HG03060 (cell line): ENCODE measurements at regions not wholly inside any gene's neighbourhood (a gene's known extent, or its start where the extent isn't known, plus 50 kb on each side); places are given as distances from the start of the nearest gene placed in this dataset.

Source experiments
- ATAC-seq: cut with Tn5 transposase; IDR thresholded peaks from one replicate; pipeline ENCODE4 v1.9.1; 2021; ENCODE audit warnings: low read depth, moderate number of reproducible peaks; ENCODE audit not compliant: unreplicated experiment

- ATAC-seq = no peak
Measured at GRCh38 chr12:77163074-77164038, 98.0 kb upstream of the E2F7 start.

DNA sequence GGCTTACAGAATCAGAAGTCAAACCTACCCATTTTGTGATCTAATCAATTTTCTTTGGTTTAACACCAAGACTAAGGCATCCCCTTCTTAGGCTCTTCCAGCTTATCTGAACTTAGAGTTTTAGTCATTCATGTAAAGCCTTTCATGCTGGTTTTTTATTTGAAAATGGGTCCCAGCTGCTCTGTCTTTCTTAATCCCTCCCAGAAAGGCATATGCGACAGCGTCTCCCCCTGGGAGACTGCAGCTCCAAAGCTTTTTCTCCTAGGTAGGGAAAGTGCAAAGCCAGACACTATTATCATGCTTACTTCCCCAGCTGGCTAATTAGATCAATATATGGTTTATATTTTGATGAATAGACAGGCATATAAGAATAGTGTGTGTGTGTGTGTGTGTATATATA lies 96.6 kb upstream of the E2F7 start:
- no peak for ATAC-seq

DNA sequence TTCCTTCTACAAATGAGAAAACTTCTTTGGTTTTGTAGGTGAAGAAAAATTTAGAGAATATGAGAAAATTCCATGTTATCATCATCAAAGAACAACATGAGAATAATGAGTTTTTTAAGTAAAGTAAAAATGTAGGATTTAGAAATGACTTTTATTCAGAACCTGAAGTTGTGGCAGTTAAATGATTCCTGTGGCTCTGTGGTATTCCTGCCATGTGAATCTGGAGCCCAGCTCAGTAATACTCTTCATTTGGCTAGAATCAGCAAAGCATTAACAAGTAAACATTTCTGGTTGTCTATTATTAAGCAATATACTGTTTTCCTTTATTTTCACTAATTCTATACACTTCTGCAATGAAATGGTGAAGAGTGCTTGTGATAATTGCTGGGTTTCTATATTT lies 95.6 kb upstream of the E2F7 start:
- no peak for ATAC-seq

GRCh38 chr12:77153706-77154105 lies 88.3 kb upstream of the E2F7 start:
- ATAC-seq = no peak

DNA sequence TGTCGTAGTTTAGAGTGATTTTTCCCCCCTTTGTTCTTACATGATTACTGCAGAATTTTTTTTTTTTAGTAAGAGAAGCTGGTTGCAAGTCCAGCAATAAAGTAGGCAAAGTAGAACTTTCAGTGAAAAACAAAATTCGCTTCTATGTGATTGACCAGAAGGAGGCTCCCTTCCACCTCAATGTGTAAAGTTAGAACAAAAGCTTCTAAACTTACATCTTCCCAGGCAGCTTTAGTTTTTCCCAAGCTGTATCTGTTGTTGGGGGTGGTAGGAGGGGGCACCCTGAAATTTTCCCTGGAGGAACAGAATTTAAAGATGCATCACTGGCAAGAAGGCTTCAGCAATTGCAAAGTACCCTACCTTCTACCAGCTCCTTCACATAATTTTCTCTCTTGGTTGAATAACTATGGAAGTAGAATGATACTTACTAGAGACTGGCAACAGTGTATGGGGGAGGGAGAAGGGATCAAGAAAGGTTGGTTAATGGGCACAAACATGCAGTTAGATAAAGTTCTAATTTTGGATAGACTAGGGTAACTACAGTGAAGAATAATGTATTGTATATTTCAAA lies 87.3 kb upstream of the E2F7 start:
- ATAC-seq = no peak

GRCh38 chr12:77151030-77151429 lies 85.7 kb upstream of the E2F7 start:
- ATAC-seq = no peak

GRCh38 chr12:77133566-77133965 lies 68.2 kb upstream of the E2F7 start:
- no peak for ATAC-seq

- ATAC-seq = no peak
Measured at GRCh38 chr12:77131977-77132490, 66.7 kb upstream of the E2F7 start.

DNA sequence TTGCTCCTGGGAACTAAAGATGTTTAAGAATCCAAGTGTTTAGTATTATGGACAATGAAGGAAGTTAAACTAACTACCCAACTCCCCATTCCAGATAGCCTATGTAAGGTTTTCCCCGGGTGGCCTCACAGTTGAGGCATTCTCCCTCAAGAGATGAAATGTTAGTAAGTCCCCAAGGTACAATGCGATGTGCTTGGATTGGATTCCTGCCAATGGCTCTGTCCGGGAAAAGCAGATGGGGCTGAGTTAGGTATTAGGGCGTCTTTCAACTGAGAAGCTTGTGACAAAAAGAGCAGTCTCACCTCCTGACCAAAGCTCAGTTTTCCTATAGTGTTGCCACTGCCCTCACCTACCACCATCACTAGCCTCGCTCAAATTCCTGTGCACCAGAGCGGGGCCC lies 64.8 kb upstream of the E2F7 start:
- ATAC-seq = no peak

- no peak for ATAC-seq
Measured at GRCh38 chr12:77124767-77125166, 59.4 kb upstream of the E2F7 start.

GRCh38 chr12:77122661-77123060 lies 57.3 kb upstream of the E2F7 start:
- no peak for ATAC-seq

GRCh38 chr12:77122236-77122635 lies 56.9 kb upstream of the E2F7 start:
- no peak for ATAC-seq

DNA sequence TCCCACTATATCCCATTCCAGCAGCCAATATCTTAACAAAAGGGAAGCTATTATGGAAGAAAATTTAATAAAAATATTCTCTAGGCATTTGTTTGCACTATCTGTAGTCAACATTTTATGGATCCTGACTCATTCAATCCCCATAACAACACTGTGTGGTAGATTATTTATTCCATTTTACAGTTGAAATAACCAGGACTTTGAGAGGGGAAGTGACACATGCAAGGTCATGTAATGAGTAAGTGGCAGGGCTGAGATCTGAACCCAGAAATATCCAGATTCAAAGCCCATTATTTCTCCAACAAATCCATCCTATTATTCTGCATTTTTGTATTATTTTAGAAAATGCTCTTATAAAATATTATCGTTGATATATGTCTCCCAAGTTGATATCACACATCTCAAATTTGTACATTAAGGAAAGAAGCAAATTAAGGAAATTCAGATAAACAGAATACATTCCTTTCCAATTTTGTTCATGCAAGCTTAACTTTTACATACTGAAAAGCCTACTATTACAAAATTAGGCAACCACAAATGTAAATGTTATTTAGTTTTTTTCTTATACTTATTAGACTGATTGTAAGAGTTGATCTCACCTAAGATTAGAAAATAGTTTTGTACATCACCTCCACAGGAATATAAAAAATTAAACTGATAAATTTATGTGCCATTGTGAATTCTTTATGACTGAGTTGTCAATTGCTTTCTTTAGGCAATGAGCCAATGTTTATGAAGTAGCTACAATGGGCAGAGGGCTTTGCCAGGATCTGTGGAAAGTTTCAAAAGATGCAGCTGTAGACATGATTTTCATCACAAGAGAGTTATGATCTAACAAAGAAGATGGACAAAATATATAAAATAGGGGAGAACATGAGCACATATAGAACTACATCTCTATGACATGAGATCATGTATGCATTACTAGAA lies 55.1 kb upstream of the E2F7 start:
- ATAC-seq = no peak

DNA sequence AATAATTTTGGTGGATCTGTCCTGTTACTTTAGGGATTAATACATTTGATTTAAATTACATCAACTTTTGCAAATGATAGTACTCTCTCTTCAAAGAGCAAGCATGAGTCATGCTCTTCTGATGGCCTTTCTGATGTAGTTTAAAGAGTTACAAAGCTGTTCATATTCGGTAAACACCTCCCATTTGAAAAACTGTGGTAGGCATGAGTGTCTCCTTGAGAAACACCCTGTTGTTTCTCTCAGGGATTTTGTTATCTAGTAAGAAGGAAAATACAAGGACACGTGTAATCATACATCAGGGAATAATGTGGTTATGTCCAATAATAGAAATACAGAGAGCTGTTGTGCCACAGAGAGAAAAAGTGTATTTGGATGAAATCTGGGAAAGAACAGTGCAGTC lies 53.3 kb upstream of the E2F7 start:
- no peak for ATAC-seq

DNA sequence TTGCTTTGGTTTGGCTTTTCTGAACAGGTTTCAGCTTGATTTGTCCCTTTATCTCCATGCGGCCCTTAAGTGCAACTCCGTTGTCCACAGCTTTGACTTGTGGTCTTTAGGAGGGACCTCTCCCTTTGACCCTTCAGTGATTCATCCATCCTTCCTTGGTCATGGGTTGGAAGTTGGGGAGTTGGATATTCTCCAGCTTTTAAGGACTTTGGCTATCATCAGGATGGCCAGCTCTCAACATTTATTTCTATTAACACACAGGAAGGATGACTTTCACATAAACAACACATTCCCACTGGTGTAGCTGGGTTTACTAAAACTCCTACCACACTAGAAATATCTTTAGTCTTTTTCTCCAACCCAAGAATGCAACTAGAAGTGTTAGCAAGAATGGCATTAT lies 50.9 kb upstream of the E2F7 start:
- no peak for ATAC-seq

GRCh38 chr12:77115471-77115870 lies 50.1 kb upstream of the E2F7 start:
- ATAC-seq = no peak
